Naive B cell (primary cell): ENCODE measurements at regions not wholly inside any gene's neighbourhood (a gene's known extent, or its start where the extent isn't known, plus 50 kb on each side); places are given as distances from the start of the nearest gene placed in this dataset.

Experiments used
- ATAC-seq, 2 donors: fragments of 150-1000 bp; cut with Tn5 transposase; 2 replicates each; pipeline ENCODE4 v1.10.0; 2021; ENCODE audit warnings: low read depth in 2 of 2, mild to moderate bottlenecking in 2 of 2, moderate library complexity in 2 of 2
- DNase-seq: peaks from one replicate; pipeline ENCODE4 v3.0.0; 2022
- H3K27ac Mint-ChIP-seq, 6 donors: one replicate each; pipeline ENCODE4 v1.8.0; 2020 to 2022; ENCODE audit warnings: mild to moderate bottlenecking in 6 of 6, mixed read lengths in 6 of 6, moderate library complexity in 5 of 6, inconsistent platforms in 2 of 6
- H3K27me3 Mint-ChIP-seq, 3 donors: one replicate each; pipeline ENCODE4 v1.8.0; 2021 to 2022; ENCODE audit warnings: mixed read lengths in 3 of 3, mild to moderate bottlenecking in 1 of 3
- H3K36me3 Mint-ChIP-seq, 2 donors: one replicate each; pipeline ENCODE4 v1.8.0; 2020 to 2022; ENCODE audit warnings: mixed read lengths in 2 of 2, inconsistent platforms in 1 of 2, mild to moderate bottlenecking in 1 of 2
- H3K4me1 Mint-ChIP-seq, 3 donors: one replicate each; pipeline ENCODE4 v1.8.0; 2020 to 2022; ENCODE audit warnings: mixed read lengths in 3 of 3, inconsistent platforms in 1 of 3, mild to moderate bottlenecking in 1 of 3, moderate library complexity in 1 of 3
- H3K4me3 Mint-ChIP-seq, 8 donors: one replicate each; pipeline ENCODE4 v1.8.0; 2020 to 2022; ENCODE audit warnings: mild to moderate bottlenecking in 8 of 8, mixed read lengths in 8 of 8, moderate library complexity in 8 of 8, inconsistent platforms in 2 of 8
- H3K9me3 Mint-ChIP-seq, 7 donors: one replicate each; pipeline ENCODE4 v1.8.0; 2020 to 2022; ENCODE audit warnings: mixed read lengths in 7 of 7, mild to moderate bottlenecking in 5 of 7, inconsistent platforms in 2 of 7, moderate library complexity in 1 of 7

DNA sequence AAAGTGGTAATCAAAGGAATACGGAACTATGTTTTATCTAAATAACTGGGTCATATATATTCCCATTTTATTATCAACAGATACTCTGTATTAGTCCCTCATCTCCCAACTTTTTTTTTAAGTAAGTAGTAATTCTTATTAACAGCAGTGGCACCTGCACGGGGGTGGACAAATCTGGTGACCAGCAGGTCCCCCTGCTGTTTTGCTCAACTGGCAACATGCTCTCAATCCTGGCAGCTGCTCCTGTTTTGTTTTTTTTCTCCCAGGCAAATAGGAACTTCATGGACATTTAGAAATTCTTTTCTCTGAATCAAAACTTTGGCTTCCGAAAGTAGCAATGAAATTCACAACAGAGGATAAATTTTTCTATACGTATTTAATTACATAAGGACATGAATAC is 193.5 kb downstream of the SS18 start:
- peaks cover 0 to 6% (median 4%) of the 10 kb centered on the region in 3 donors for H3K4me1 Mint-ChIP-seq
- DNase-seq (no peak), ATAC-seq (no peak)
- H3K27ac Mint-ChIP-seq: no peak overlapping the region
- no peak overlapping the region for H3K4me3 Mint-ChIP-seq
- H3K9me3 Mint-ChIP-seq: peaks cover 0 to 8% (median 0%) of the 10 kb centered on the region in 7 donors
- peaks cover 4 to 20% (median 14%) of the 10 kb centered on the region in 3 donors for H3K27me3 Mint-ChIP-seq
- no peaks in the 10 kb centered on the region for H3K36me3 Mint-ChIP-seq

DNA sequence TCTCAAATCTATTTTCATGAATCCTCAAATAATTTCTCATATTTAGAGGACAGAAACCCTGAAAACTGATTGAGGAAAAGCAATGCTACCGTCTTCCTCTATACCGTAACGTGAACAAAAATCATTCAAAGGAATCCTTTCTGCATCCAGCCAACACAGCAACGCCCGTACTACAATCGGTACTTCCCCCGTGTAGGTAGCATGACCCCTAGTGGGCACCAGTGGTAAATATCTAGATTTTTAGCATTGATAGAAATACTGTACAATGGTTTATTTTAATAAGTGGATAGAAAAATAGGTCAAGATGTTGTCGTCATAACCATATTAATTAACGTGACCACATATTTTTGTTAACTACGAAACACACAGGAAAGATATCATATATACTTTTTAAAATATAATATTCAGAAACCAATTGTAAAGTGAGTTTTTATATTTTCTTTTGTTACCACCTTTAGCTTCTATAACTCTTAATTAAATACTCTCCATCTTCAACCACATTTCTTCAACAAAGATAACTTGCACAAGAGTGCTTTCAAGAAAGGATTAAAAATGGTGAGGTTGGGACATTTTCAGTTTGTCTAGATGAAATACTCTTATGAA is 194.1 kb downstream of the SS18 start:
- Mint-ChIP-seq H3K36me3 (no peaks in the 10 kb centered on the region), H3K27ac (no peak overlapping the region), H3K27me3 (peaks cover 4 to 16% (median 12%) of the 10 kb centered on the region in 3 donors), H3K4me1 (peaks cover 0 to 6% (median 4%) of the 10 kb centered on the region in 3 donors), H3K9me3 (peaks cover 0 to 8% (median 0%) of the 10 kb centered on the region in 7 donors), H3K4me3 (no peak overlapping the region)
- ATAC-seq: peak in 1 of 2 donors; percentile 40
- peak; percentile 21 for DNase-seq

GRCh38 chr18:25895518-25895917 is 194.9 kb downstream of the SS18 start:
- peaks cover 4 to 16% (median 12%) of the 10 kb centered on the region in 3 donors for H3K27me3 Mint-ChIP-seq
- H3K27ac Mint-ChIP-seq: peak overlapping the region in 2 of 6 donors; percentile 16 to 59
- peaks cover 0 to 3% (median 0%) of the 10 kb centered on the region in 7 donors for H3K9me3 Mint-ChIP-seq
- no peak for ATAC-seq
- DNase-seq: no peak
- no peak overlapping the region for H3K4me3 Mint-ChIP-seq
- H3K4me1 Mint-ChIP-seq: peaks cover 0 to 6% (median 4%) of the 10 kb centered on the region in 3 donors
- no peaks in the 10 kb centered on the region for H3K36me3 Mint-ChIP-seq

DNA sequence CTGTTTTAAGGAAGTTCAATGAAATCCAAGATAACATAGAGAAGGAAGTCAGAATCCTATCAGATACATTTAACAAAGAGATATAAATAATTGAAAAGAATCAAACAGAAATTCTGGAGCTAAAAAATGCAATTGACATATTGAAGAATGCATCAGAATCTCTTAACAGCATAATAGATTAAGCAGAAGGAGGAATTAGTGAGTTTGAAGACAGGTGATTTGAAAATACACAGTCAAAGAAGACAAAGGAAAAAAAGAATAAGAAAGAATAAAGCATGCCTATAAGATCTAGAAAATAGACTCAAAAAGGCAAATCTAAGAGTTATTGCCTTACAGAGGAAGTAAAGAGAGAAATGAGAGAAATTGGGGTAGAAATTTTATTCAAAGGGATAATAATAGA is 204.1 kb downstream of the SS18 start:
- Mint-ChIP-seq H3K9me3 (peaks cover 8 to 34% (median 20%) of the 10 kb centered on the region in 7 donors), H3K27me3 (peaks cover 6 to 27% (median 10%) of the 10 kb centered on the region in 3 donors), H3K4me3 (no peak overlapping the region), H3K36me3 (peaks cover 10 to 11% of the 10 kb centered on the region in 2 donors), H3K4me1 (no peaks in the 10 kb centered on the region), H3K27ac (peak overlapping the region in 1 of 6 donors; percentile 5)
- DNase-seq (no peak), ATAC-seq (no peak)

DNA sequence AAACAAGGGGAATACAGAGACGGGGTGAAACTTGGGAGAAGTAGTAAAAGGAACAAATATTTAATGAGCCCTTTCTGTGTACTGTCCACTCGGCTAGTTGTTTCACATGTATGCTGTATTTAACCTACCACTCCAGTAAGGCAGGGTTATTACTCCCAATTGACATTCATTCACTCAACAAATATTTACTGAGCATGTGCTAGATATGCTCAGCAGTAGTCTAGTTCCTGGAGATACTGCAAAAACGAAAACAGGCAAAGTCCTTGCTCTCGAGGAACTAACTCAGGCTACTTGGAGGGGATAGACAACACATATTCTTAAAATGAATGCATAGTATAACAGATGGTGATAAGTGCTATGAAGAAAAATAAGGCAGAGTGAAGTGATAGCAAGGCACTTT is 207.3 kb downstream of the SS18 start:
- Mint-ChIP-seq H3K27me3 (peaks cover 21 to 32% (median 24%) of the 10 kb centered on the region in 3 donors), H3K9me3 (peaks cover 8 to 30% (median 20%) of the 10 kb centered on the region in 7 donors), H3K36me3 (peaks cover 6 to 11% of the 10 kb centered on the region in 2 donors), H3K27ac (no peak overlapping the region), H3K4me1 (no peaks in the 10 kb centered on the region), H3K4me3 (no peak overlapping the region)
- ATAC-seq (no peak), DNase-seq (no peak)

DNA sequence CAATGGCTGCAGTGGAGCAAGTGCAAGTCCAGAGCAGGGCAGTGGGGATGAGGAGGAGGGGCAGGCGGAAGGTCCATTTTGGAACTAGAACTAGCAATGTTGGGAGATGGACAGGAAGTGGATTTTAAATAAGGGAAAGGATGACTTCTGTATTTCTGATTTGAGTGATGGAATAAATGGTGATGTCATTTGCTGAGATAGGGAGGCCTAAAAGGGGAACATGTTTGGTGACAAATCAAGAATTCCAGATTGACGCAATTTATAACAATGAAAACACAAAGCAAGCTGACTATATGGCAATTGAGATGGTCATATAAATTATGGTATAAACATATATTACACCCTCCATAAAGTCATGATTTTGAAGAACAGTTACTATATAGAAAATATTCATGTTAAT is 209.3 kb downstream of the SS18 start:
- H3K4me3 Mint-ChIP-seq: no peak overlapping the region
- H3K27ac Mint-ChIP-seq: peak overlapping the region in 1 of 6 donors; percentile 12
- peaks cover 2 to 4% of the 10 kb centered on the region in 2 donors for H3K36me3 Mint-ChIP-seq
- ATAC-seq (no peak), DNase-seq (no peak)
- peaks cover 3 to 12% (median 6%) of the 10 kb centered on the region in 7 donors for H3K9me3 Mint-ChIP-seq
- H3K4me1 Mint-ChIP-seq: no peaks in the 10 kb centered on the region
- H3K27me3 Mint-ChIP-seq: peaks cover 18 to 26% (median 24%) of the 10 kb centered on the region in 3 donors

GRCh38 chr18:25880441-25880840 is 210.0 kb downstream of the SS18 start:
- DNase-seq (no peak), ATAC-seq (no peak)
- peak overlapping the region in 1 of 8 donors; percentile 66 for H3K4me3 Mint-ChIP-seq
- no peaks in the 10 kb centered on the region for H3K4me1 Mint-ChIP-seq
- no peaks in the 10 kb centered on the region for H3K36me3 Mint-ChIP-seq
- H3K9me3 Mint-ChIP-seq: peaks cover 0 to 8% (median 5%) of the 10 kb centered on the region in 7 donors
- no peak overlapping the region for H3K27ac Mint-ChIP-seq
- peaks cover 14 to 27% (median 27%) of the 10 kb centered on the region in 3 donors for H3K27me3 Mint-ChIP-seq

GRCh38 chr18:25876330-25876948 is 214.0 kb downstream of the SS18 start:
- ATAC-seq (no peak), DNase-seq (no peak)
- H3K4me1 Mint-ChIP-seq: no peaks in the 10 kb centered on the region
- peaks cover 14 to 34% (median 32%) of the 10 kb centered on the region in 3 donors for H3K27me3 Mint-ChIP-seq
- no peak overlapping the region for H3K27ac Mint-ChIP-seq
- H3K36me3 Mint-ChIP-seq: no peaks in the 10 kb centered on the region
- peaks cover 2 to 21% (median 5%) of the 10 kb centered on the region in 7 donors for H3K9me3 Mint-ChIP-seq
- no peak overlapping the region for H3K4me3 Mint-ChIP-seq

- Mint-ChIP-seq H3K4me1 (no peaks in the 10 kb centered on the region), H3K4me3 (no peak overlapping the region), H3K36me3 (no peaks in the 10 kb centered on the region), H3K9me3 (peaks cover under 1 to 21% (median 5%) of the 10 kb centered on the region in 7 donors), H3K27ac (no peak overlapping the region), H3K27me3 (peaks cover 10 to 29% (median 28%) of the 10 kb centered on the region in 3 donors)
- ATAC-seq: no peak
- DNase-seq: no peak
Observed at GRCh38 chr18:25875551-25876240, 214.7 kb downstream of the SS18 start.

- DNase-seq: no peak
- Mint-ChIP-seq H3K4me3 (no peak overlapping the region), H3K4me1 (no peaks in the 10 kb centered on the region)
Observed at GRCh38 chr18:25873833-25874232, 216.6 kb downstream of the SS18 start.

GRCh38 chr18:25866331-25866730 is 224.1 kb downstream of the SS18 start:
- no peaks in the 10 kb centered on the region for H3K36me3 Mint-ChIP-seq
- no peak overlapping the region for H3K4me3 Mint-ChIP-seq
- no peak for DNase-seq
- ATAC-seq: no peak
- H3K9me3 Mint-ChIP-seq: peaks cover 0 to 6% (median 2%) of the 10 kb centered on the region in 7 donors
- no peak overlapping the region for H3K27ac Mint-ChIP-seq
- H3K27me3 Mint-ChIP-seq: peaks cover 4 to 23% (median 20%) of the 10 kb centered on the region in 3 donors
- H3K4me1 Mint-ChIP-seq: no peaks in the 10 kb centered on the region

More at GRCh38 chr18:25873833-25874232, 216.6 kb downstream of the SS18 start:
- Mint-ChIP-seq H3K27me3 (peaks cover 14 to 36% (median 21%) of the 10 kb centered on the region in 3 donors), H3K27ac (no peak overlapping the region), H3K9me3 (peaks cover 4 to 26% (median 5%) of the 10 kb centered on the region in 7 donors), H3K36me3 (no peaks in the 10 kb centered on the region)
- ATAC-seq: no peak

DNA sequence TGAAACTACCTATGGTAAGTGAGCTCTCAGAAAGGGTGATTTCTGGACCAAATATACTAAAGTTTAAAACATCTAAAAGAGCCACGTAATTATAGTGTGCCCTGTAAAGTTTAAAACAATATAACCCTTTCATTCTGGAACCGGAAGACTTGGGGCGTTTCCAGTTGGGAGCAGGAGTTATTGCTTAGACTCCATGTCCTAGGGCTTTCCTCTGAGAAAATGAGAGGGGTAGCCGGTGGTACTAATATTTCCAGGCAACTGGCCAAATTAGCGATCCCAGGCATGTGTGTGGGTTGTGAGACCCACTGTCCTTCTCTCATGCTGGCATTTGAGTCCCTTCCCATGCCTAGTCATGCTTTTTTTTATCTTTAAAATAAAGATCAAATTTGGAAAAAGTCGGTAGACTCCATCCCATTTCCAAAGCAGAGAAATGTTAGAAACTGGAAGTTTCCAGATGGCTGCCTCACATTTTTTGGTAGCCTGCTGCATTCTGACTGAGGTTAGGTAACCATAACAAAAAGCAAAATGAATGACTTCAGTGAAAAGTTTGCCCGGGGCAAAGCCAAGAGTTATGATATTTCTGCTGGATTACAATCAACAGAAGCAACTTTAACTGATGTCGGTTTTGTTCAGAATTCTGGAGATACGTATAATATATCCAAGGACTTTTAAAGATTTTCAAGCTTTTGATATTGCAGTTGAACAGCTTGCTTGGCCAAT is 227.4 kb downstream of the SS18 start:
- H3K9me3 Mint-ChIP-seq: peaks cover 0 to 5% (median 0%) of the 10 kb centered on the region in 7 donors
- no peak overlapping the region for H3K27ac Mint-ChIP-seq
- no peak for DNase-seq
- no peaks in the 10 kb centered on the region for H3K4me1 Mint-ChIP-seq
- H3K27me3 Mint-ChIP-seq: peaks cover 0 to 9% (median 6%) of the 10 kb centered on the region in 3 donors
- ATAC-seq: no peak
- H3K4me3 Mint-ChIP-seq: no peak overlapping the region
- H3K36me3 Mint-ChIP-seq: no peaks in the 10 kb centered on the region
